GM21723 (cell line): ENCODE measurements at regions not wholly inside any gene's neighbourhood (a gene's known extent, or its start where the extent isn't known, plus 50 kb on each side); places are given as distances from the start of the nearest gene placed in this dataset.
"Not testable (repeated sequence)": the region's sequence is repeated elsewhere in the genome, so short reads cannot be mapped to it uniquely, and the experiment has no call there.

ENCODE experiments used
- ATAC-seq: cut with Tn5 transposase; IDR thresholded peaks from one replicate; pipeline ENCODE4 v1.9.1; 2021; ENCODE audit warnings: mild to moderate bottlenecking, moderate library complexity; ENCODE audit not compliant: unreplicated experiment

DNA sequence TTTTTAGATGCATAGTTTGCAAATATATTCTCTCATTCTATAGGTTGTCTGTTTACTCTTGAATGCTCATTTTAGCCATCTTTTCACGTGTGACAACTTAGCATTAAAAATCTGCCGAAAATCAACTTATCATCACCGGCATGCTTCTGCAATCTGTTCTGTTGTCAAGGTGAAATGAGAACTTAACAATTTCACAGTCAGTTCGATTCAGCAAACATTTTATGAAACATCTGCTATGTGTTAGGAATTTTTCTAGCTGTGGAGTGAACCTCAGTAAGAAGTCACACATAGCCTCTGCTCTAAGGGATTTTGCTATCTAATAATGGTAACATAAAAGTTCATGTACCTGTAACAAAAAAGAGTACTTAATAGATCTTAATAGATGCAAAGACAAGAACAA is 256.1 kb downstream of the ZWINT start:
- ATAC-seq = no peak

DNA sequence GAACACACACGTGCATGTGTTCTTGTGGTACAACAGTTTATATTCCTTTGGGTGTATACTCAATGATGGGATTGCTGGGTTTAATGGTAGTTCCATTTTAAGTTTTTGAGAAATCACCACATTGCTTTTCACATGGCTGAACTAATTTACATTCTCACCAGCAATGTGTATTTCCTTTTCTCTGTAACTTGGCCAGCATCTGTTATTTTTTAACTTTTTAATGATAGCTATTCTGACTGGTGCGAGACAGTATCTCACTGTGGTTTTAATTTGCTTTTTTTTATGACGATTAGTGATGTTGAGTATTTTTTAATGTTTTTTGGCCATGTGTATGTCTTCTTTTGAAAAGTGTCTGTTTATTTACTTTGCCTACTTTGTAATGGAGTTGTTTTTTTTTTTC is 256.6 kb downstream of the ZWINT start:
- ATAC-seq = no peak

DNA sequence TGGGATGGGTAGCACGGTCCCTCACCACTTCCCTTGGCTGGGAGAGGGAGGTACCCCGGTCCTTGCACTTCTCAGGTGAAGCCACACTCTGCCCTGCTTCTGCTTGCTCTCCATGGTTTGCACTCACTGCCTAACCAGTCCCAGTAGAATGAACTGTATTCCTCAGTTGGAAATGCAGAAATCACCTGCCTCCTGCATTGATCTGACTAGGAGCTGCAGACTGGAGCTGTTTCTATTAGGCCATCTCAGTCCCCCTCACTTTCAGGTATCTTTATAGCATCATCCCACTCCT is 264.9 kb downstream of the ZWINT start:
- ATAC-seq = no peak

DNA sequence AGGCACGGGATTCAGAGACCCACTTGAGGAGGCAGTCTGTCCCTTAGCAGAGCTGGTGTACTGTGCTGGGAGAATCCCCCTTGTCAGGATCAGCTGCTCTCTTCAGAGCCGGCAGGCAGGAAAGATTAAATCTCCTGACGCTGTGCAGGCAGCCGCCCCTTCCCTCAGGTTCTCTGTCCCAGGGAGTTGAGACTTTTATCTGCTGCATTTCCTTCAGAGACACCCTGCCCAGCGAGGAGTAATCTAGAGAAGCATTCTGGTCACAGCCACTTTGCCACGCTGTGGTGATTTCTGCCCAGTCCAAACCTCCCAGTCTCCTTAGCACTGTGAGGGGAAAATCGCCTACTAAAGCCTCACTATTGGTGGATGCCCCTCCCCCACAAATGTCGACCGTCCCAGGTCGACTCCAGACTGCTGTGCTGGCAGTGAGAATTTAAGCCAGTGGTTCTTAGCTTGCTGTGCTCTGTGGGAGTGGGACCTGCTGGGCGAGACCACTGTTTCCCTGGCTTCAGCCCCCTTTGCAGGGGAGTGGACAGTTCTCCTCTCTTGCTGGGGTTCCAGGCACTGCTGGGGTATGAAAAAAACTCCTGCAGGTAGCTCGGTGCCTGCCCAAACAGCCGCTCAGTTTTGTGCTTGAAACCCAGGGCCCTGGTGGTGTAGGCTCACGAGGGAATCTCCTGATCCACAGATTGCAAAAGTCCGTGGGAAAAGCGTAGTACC is 265.4 kb downstream of the ZWINT start:
- ATAC-seq = no peak

DNA sequence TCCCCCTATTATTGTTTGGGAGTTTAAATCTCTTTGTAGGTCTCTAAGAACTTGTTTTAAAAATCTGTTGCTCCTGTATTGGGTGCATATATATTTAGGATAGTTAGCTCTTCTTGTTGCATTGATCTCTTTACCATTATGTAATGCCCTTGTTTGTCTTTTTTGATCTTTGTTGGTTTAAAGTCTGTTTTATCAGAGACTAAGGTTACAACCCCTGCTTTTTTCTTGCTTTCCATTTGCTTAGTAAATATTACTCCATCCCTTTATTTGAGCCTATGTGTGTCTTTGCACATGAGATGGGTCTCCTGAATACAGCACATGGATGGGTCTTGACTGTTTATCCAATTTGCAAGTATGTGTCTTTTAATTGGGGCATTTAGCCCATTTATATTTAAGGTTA is 267.4 kb downstream of the ZWINT start:
- not testable (repeated sequence) for ATAC-seq

DNA sequence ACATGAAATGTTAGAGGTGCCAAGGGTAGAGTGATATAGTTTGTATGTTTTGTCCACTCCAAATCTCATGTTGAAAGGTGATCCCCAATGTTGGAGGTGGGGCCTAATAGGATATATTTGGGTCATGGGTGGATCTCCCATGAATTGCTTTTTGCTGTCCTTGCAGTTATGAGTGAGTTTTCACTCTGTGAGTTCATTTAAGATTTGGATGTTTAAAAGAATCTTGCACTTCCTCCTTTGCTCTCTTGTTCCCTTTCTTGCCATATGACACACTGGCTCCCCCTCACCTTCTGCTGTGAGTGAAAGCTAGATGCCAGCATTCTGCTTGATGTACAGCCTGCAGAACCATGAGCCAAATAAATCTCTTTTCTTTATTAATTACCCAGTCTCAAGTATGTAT is 269.2 kb downstream of the ZWINT start:
- no peak for ATAC-seq

DNA sequence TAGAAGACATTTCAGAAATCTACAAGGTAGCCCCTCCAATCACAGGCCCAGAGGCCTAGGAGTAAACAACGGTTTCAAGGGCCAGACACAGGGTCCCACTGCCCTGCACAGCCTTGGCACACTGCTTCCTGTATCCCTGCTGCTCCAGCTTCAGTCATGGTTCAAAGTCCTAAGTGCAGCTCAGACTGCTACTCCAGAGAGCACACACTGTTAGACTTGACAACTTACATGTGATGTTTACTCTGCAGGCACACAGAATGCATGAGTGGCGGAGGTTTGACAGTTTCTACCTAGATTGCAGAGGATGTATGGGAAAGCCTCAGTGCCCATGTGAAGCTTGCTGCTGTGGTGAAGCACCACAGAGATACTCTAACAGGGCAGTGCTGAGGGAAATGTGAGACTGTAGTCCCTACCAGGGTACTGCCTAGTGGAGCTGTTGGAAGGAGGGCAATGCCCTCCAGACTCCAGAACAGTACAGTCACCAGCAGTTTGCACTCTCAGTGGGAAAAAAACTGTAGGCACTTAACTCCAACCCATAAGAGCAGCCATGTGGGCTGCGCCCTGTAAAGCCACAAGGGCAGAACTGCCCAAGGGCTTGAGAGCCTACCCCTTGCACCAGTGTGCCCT is 270.0 kb downstream of the ZWINT start:
- no peak for ATAC-seq

DNA sequence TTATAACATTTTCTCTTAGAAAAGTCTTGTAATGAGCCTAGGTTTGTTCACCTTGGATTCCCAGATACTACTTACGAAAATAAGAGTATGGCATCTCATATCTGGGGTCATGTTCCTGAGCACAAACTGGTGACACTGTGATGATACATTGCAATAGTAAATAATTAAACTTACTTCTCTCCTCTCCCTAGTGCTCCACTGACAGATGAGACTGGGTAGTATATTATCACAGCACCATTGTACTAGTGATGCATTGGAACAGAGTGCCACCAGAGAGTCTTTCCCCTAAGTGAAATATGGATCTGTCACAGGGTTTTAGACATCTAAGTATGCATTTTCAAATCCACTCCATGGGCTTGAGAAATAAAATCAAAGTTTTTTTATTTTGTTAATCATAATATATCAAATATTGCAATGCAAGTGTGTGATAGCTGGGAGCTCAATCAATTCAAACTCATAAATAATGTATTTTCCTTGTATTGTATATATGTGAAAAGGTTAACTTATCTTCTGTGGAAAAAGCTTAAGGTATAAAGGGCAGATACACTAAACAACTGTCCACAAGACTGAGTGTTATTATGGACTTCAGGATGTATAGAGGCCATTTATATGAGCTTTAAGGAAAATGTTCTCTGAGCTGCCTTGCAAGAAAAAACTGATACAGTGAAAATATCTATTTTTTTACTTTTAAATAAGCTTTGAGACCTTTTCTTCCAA is 275.5 kb downstream of the ZWINT start:
- no peak for ATAC-seq

DNA sequence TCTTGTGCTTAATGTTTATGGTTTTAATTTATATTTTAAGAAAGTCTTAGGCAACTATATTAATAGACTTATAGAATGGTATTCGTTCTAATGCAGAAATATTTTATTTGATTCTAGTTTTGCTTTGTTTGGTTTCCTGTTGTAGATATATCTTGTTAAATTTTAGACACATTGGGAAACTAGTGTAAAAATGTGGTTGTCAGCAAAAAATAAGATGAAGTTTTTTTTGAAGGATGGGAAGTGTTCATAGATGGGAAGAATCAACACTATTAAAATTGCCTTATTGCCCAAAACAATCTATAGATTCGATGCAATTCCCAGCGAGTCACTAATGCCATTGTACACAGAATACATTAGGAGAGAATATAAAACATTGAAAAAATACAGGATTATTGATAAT is 278.9 kb downstream of the ZWINT start:
- ATAC-seq = no peak

DNA sequence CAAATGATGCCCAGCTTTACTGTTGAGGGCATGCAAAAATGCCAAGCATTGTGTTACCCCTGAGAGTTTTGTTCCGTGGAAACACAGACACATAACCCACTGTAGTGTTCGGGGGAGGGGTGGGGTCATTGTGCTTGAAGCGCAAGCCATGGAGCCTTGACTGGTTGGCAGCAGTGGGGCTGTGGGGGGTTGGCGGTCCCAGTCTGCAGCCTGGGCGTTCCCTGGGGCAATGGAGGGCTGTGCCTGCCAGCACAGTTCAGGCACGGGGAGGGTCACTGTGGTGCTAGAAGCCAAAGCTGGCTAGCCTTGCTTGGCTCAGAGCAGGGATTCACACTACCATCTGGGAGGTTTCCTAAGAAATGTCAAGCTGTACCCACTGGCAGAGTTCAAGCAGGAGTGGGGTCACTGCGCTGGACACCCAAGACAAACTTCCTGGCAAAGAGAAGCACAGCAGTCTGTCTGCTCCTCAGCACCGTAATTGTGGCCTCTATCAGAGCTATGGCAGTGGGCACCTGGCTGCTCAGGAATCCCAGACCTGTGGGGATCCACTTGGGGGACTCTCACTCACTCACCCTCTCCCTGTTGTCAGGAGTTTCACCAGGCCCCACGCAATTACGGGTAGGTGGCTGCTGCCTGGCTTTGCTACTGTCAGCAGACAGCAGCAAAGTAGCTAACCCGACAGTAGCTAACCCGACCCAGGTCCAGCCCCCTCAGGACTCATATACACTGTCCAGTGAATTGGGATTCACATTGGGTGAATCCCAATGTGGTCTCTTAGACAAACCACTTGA is 292.4 kb downstream of the ZWINT start:
- no peak for ATAC-seq

DNA sequence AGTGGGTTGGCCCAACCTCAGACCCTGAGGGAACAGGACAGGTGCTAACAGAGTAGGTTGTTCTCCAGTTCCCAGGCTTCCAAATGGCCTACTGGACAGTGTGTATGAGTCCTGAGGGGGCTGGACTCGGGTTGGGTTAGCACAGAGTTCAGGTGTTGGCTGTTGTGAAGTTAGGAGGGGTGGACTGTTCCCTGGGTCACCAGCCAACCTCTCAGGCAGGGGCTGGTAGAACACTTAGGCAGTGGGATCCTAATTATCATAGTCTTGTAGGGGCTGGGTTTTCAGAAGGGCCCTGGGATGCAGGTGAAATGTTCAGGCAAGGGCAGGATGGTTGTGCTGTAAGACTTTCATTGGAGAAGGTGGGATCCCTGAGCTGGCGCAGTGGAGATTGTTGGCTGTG is 293.0 kb downstream of the ZWINT start:
- no peak for ATAC-seq

DNA sequence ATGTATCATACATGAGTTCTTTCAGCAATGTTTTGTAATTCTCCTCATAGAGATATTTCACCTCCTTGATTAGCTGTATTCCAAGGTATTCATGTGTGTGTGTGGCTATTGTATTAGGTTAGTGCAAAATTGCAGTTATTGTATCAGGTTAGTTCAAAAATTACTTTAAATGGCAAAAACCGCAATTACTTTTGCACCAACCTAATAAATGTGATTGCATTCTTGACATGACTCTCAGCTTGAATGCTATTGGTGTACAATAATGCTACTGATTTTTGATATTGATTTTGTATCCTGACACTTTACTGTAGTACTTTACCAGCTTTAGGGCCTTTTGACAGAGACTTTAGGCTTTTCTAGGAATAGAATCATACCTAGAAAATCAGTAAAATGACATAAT is 297.4 kb downstream of the ZWINT start:
- ATAC-seq = no peak

DNA sequence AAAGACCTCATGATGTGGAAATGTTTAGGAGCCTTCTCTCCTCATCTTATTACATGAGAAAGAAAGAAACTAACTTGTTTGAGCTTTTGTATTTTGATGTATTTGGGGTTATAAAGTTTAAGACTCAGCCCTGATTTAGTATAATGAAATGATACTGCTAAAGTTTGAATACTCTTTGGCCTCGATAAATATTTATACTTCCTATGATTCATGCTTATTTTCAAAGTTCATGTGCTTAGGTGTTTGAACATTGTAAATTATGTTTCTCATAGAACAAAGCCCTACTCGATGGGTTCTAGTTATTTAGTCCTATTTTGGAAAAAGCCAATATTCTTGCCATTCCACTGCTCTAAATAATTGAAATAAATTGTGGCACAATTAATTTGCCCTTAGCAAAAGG is 303.2 kb downstream of the ZWINT start:
- ATAC-seq = no peak

DNA sequence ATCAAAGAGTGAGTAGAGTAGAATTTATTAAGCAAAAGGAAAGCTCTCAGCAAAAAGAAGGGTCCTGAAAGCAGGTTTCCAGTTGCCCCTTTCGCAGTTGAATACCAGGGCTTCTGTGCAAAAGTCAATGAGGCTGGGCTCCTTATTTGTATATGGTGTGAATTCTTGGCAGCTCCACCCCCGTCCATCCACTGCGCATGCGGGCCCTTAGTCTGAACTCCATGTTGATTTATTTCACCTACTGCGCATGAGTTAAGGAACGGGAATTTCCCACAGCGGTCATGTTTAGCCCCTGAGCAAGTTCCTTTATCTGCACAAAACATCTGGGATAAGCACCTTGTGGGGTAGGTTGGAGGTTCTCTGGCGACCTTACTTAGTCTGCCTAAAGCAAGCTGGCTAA is 325.6 kb downstream of the ZWINT start:
- ATAC-seq = no peak

DNA sequence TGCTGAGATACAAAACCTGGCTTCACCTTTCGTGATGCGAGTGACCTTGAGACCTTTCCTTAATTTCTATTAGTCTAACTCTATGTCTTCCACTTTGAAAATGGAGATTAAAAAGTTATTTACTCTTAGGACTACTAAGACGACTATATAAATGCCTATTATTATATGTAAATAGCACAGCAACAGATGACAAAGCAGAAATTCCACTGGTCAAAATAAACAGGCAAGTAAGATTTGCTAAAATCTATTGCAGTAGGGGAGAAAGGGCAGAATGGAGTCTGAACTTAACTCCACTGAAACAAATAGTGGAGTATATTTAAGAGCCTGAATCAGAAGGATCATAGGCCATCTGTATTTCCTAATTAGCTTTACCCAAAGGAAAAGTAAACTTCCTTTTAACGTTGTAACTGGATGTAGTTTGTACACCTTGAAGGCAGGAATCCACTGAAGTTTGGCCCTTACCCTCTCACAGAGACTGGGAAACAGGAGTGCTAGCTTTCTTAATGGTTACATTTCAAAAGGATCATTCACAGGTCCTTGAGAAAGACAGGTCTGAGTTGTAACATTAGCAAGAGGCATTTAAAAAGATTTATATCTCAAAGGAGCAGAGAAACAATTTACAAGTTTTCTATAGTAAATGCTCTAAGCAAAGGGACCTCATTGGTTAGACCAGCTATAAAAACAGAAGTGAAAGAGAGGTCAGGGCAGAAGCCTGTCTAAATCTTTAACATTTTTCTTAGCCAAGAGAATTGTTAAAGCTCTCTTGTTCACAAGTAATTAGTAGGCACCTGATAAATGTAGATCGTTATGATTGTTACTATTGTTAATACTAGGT is 332.5 kb downstream of the ZWINT start:
- ATAC-seq = no peak

DNA sequence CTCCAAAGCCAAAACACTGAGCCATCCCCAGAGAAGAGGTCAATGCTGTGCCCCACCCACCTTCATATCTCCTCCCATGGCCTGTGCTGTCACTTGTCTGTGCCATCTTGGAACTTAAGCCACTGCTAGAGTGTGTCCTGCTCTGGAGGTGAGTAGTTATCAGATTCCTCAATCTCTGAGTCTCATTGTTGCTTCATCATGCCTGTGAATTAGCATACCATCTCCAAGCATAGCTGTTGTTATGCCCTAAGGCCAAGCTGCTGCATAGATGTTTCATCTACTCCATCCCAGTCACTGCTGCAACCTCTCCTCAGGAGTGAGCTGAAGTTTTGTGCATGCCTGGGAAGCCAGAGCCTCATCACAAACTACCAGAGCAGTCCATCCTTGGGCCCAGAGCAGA is 349.0 kb downstream of the ZWINT start:
- no peak for ATAC-seq

DNA sequence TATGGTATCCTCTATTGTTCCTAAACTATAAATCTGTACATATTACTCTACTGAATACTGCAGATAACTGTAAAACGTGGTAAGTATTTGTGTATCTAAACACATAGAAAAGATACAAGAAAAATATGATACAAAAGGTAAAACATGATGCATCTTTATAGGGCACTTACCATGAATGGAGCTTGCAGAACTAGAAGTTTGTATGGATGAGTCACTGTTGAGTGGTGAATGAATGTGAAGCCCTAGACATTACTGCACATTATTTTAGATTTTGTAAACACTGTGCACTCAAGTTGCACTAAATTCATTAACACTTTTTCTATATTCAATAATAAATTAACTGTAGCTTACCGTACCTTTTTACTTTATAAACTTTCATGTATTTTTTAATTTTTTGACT is 357.5 kb downstream of the ZWINT start:
- ATAC-seq = no peak

DNA sequence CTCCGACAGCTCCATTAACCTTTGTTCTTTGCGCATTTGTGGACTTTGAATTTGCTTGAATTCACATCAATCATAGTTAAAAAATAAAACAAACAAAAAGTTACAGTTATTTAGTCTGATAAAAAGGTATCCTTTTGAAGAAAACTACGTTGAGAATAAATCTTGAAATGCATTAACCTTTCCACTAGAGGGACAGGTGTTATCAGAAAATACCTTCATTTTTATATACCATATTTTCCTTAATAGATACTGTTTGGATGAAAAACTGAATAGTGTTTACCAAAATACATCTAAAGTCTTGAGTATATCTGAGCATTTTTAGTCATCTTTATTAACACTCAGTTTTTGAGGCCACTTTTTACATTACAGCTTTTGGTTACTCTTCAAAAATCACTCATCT is 371.9 kb downstream of the ZWINT start:
- ATAC-seq = no peak

DNA sequence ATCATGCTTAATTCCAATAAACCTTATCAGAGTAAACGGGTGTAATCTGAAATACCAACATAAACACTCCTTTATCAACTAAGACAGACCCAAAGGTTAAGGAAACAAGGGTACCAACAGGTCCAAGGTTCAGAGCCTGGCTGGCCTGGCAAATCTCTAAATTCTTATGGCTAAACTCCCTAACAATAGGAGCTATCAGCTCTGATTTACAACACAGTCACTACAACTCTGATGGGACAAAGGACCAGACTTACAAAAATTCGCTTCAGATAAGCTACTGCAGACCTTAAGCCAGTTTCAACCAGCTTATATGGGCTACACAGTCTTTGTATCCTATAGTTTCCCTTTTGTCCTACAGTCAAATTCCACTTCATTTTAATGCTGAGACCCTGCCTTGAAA is 381.9 kb downstream of the ZWINT start:
- ATAC-seq = no peak

DNA sequence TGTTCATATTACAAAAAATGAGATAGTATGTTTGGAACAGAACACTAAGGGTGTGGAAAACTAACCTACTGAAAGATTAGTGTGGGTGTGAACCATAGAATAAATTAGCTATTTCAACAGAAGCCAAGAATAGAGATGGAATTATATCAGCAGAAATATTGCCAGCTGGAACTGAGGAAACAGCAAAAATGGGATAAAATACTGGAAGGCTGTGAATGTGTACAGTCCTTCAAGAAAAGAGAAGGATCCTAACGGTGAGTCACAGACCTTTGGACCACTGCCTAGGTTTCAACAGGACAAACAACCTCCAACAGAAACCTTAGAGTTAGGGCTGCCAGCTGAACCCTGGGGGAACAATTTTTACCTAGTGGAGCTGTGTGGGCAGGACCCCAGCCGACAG is 395.0 kb downstream of the ZWINT start:
- no peak for ATAC-seq

DNA sequence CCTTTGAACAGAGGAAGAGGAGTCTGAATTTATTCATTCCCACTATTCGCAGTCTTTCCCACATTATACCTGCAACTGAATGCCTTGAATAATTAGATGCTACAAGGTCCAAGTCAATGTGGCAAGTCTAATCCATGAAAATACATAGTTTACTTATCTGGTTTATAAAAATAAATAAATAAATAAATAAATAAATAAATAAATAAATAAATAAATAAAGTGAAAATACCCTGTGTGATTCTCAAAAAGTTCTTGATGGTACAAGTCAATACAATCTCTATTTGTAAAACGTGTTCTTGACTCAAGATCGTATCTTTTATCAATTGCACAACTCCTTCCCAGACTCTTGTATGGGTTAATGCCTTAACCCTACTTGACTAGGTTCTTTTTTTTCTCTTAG is 417.7 kb downstream of the ZWINT start:
- no peak for ATAC-seq
